ENCODE measurements at regions not wholly inside any gene's neighbourhood (a gene's known extent, or its start where the extent isn't known, plus 50 kb on each side); places are given as distances from the start of the nearest gene placed in this dataset.

GRCh38 chr5:63500242-63500641, 462.0 kb downstream of the HTR1A start:
- intact Hi-C loops (cut with DNase I), result no loop called here
- Histone ChIP-seq H3K27me3 (ENCODE audit: control insufficient read depth in 1 of 2, insufficient read depth in 2 of 2, low read length in 1 of 2) (no peaks in the 10 kb centered on the region), H3K4me3 (ENCODE audit: low read length in 2 of 2) (no peak overlapping the region), H3K27ac (ENCODE audit: low read depth in 1 of 2, low read length in 2 of 2) (no peak overlapping the region), H3K4me1 (ENCODE audit: control insufficient read depth in 1 of 2, insufficient read depth in 2 of 2, low read length in 2 of 2) (no peaks in the 10 kb centered on the region), H3K9me3 (ENCODE audit: control insufficient read depth, low read length) (no peaks in the 10 kb centered on the region), H3K36me3 (ENCODE audit: control insufficient read depth in 1 of 2, insufficient read depth in 2 of 2, low read length in 1 of 2) (no peaks in the 10 kb centered on the region)
- ATAC-seq (ENCODE audit: low FRiP score), result no peak
- 30 to 37% methylated on average over 3 of the region's 3 CpGs for WGBS, 2 donors
- no peak for DNase-seq

- no peak overlapping the region for H3K27ac ChIP-seq (ENCODE audit: low read depth in 1 of 2, low read length in 2 of 2)
- no peaks in the 10 kb centered on the region for H3K9me3 ChIP-seq (ENCODE audit: control insufficient read depth, low read length)
- DNase-seq, result no peak
- H3K4me1 ChIP-seq (ENCODE audit: control insufficient read depth in 1 of 2, insufficient read depth in 2 of 2, low read length in 2 of 2), result no peaks in the 10 kb centered on the region
- no peaks in the 10 kb centered on the region for H3K27me3 ChIP-seq (ENCODE audit: control insufficient read depth in 1 of 2, insufficient read depth in 2 of 2, low read length in 1 of 2)
- H3K36me3 ChIP-seq (ENCODE audit: control insufficient read depth in 1 of 2, insufficient read depth in 2 of 2, low read length in 1 of 2), result no peaks in the 10 kb centered on the region
- no peak overlapping the region for H3K4me3 ChIP-seq (ENCODE audit: low read length in 2 of 2)
- intact Hi-C loops (cut with DNase I), result no loop called here
- ATAC-seq (ENCODE audit: low FRiP score), result no peak
Measured at GRCh38 chr5:63495225-63495624, 467.0 kb downstream of the HTR1A start.

GRCh38 chr5:63483338-63483737, 478.9 kb downstream of the HTR1A start:
- WGBS, 2 donors, result 74 to 88% methylated on average over 1 of the region's 1 CpG
- no peak for ATAC-seq (ENCODE audit: low FRiP score)

DNA sequence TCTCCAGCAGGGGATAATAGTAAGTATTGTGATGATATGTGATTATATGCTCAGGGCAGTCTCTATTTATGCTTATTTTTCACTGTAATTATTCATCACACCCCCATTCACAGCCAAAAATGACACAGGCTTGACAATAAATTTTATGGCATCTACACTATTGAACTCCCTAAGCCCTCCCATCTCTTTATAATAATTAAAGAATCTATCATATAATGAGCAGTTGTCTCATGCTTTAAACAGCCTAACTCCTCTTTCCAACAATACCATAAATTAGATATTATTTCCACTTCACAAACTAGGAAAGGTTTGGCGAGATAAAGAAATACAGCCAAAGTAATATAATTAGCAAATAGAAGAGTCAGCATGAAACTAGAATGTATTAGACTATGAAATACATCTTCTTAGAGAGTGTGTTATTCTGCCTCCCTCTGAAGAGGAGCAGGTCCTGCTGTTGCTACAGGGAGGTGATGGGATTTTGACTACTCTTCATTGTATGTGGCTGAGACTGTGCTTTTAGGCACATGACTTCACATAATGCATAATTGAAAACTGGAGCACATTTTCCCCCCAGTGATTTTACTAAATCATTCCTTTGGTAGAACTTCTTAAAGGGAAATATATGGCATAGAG, 488.8 kb downstream of the HTR1A start:
- Histone ChIP-seq H3K4me1 (ENCODE audit: control insufficient read depth in 1 of 2, insufficient read depth in 2 of 2, low read length in 2 of 2) (no peaks in the 10 kb centered on the region), H3K4me3 (ENCODE audit: low read length in 2 of 2) (no peak overlapping the region), H3K27me3 (ENCODE audit: control insufficient read depth in 1 of 2, insufficient read depth in 2 of 2, low read length in 1 of 2) (no peaks in the 10 kb centered on the region), H3K9me3 (ENCODE audit: control insufficient read depth, low read length) (no peaks in the 10 kb centered on the region), H3K36me3 (ENCODE audit: control insufficient read depth in 1 of 2, insufficient read depth in 2 of 2, low read length in 1 of 2) (no peaks in the 10 kb centered on the region), H3K27ac (ENCODE audit: low read depth in 1 of 2, low read length in 2 of 2) (no peak overlapping the region)
- no peak for DNase-seq
- intact Hi-C loops (cut with DNase I), result no loop called here
- no peak for ATAC-seq (ENCODE audit: low FRiP score)
- WGBS, 2 donors, result 65 to 79% methylated on average over 1 of the region's 1 CpG

More at GRCh38 chr5:63483338-63483737, 478.9 kb downstream of the HTR1A start:
- H3K27me3 ChIP-seq (ENCODE audit: control insufficient read depth in 1 of 2, insufficient read depth in 2 of 2, low read length in 1 of 2), result no peaks in the 10 kb centered on the region
- no peaks in the 10 kb centered on the region for H3K9me3 ChIP-seq (ENCODE audit: control insufficient read depth, low read length)
- H3K36me3 ChIP-seq (ENCODE audit: control insufficient read depth in 1 of 2, insufficient read depth in 2 of 2, low read length in 1 of 2), result no peaks in the 10 kb centered on the region
- intact Hi-C loops (cut with DNase I), result no loop called here
- no peak overlapping the region for H3K4me3 ChIP-seq (ENCODE audit: low read length in 2 of 2)
- no peak overlapping the region for H3K27ac ChIP-seq (ENCODE audit: low read depth in 1 of 2, low read length in 2 of 2)
- no peaks in the 10 kb centered on the region for H3K4me1 ChIP-seq (ENCODE audit: control insufficient read depth in 1 of 2, insufficient read depth in 2 of 2, low read length in 2 of 2)
- DNase-seq, result no peak

- no peaks in the 10 kb centered on the region for H3K4me1 ChIP-seq (ENCODE audit: control insufficient read depth in 1 of 2, insufficient read depth in 2 of 2, low read length in 2 of 2)
- no peak overlapping the region for H3K27ac ChIP-seq (ENCODE audit: low read depth in 1 of 2, low read length in 2 of 2)
- WGBS, 2 donors, result 45 to 53% methylated on average over 1 of the region's 1 CpG
- ATAC-seq (ENCODE audit: low FRiP score), result no peak
- no peaks in the 10 kb centered on the region for H3K27me3 ChIP-seq (ENCODE audit: control insufficient read depth in 1 of 2, insufficient read depth in 2 of 2, low read length in 1 of 2)
- no peak for DNase-seq
- intact Hi-C loops (cut with DNase I), result no loop called here
- H3K4me3 ChIP-seq (ENCODE audit: low read length in 2 of 2), result no peak overlapping the region
- peaks cover 1% of the 10 kb centered on the region for H3K9me3 ChIP-seq (ENCODE audit: control insufficient read depth, low read length)
- H3K36me3 ChIP-seq (ENCODE audit: control insufficient read depth in 1 of 2, insufficient read depth in 2 of 2, low read length in 1 of 2), result no peaks in the 10 kb centered on the region
Measured at GRCh38 chr5:63456279-63456678, 506.0 kb downstream of the HTR1A start.

- no peaks in the 10 kb centered on the region for H3K27me3 ChIP-seq (ENCODE audit: control insufficient read depth in 1 of 2, insufficient read depth in 2 of 2, low read length in 1 of 2)
- 27 to 37% methylated on average over 2 of the region's 2 CpGs for whole genome bisulfite sequencing, 2 donors
- no peaks in the 10 kb centered on the region for H3K36me3 ChIP-seq (ENCODE audit: control insufficient read depth in 1 of 2, insufficient read depth in 2 of 2, low read length in 1 of 2)
- no peak for ATAC-seq (ENCODE audit: low FRiP score)
- DNase-seq, result no peak
- H3K4me1 ChIP-seq (ENCODE audit: control insufficient read depth in 1 of 2, insufficient read depth in 2 of 2, low read length in 2 of 2), result no peaks in the 10 kb centered on the region
- no peaks in the 10 kb centered on the region for H3K9me3 ChIP-seq (ENCODE audit: control insufficient read depth, low read length)
- H3K4me3 ChIP-seq (ENCODE audit: low read length in 2 of 2), result no peak overlapping the region
- intact Hi-C loops (cut with DNase I), result no loop called here
- H3K27ac ChIP-seq (ENCODE audit: low read depth in 1 of 2, low read length in 2 of 2), result no peak overlapping the region
Measured at GRCh38 chr5:63451188-63451587, 511.1 kb downstream of the HTR1A start.

- no peak for DNase-seq
- no peak overlapping the region for H3K27ac ChIP-seq (ENCODE audit: low read depth in 1 of 2, low read length in 2 of 2)
- intact Hi-C loops (cut with DNase I), result no loop called here
- no peaks in the 10 kb centered on the region for H3K27me3 ChIP-seq (ENCODE audit: control insufficient read depth in 1 of 2, insufficient read depth in 2 of 2, low read length in 1 of 2)
- no peaks in the 10 kb centered on the region for H3K4me1 ChIP-seq (ENCODE audit: control insufficient read depth in 1 of 2, insufficient read depth in 2 of 2, low read length in 2 of 2)
- 82 to 96% methylated on average over 3 of the region's 3 CpGs for WGBS, 2 donors
- H3K9me3 ChIP-seq (ENCODE audit: control insufficient read depth, low read length), result no peaks in the 10 kb centered on the region
- H3K36me3 ChIP-seq (ENCODE audit: control insufficient read depth in 1 of 2, insufficient read depth in 2 of 2, low read length in 1 of 2), result no peaks in the 10 kb centered on the region
- ATAC-seq (ENCODE audit: low FRiP score), result no peak
- no peak overlapping the region for H3K4me3 ChIP-seq (ENCODE audit: low read length in 2 of 2)
Measured at GRCh38 chr5:63439537-63439936, 522.7 kb downstream of the HTR1A start.

GRCh38 chr5:63409737-63410136, 552.5 kb downstream of the HTR1A start:
- DNase-seq (no peak), ATAC-seq (ENCODE audit: low FRiP score) (no peak)
- Histone ChIP-seq H3K27me3 (ENCODE audit: control insufficient read depth in 1 of 2, insufficient read depth in 2 of 2, low read length in 1 of 2) (no peaks in the 10 kb centered on the region), H3K4me3 (ENCODE audit: low read length in 2 of 2) (no peak overlapping the region), H3K9me3 (ENCODE audit: control insufficient read depth, low read length) (no peaks in the 10 kb centered on the region), H3K27ac (ENCODE audit: low read depth in 1 of 2, low read length in 2 of 2) (no peak overlapping the region), H3K4me1 (ENCODE audit: control insufficient read depth in 1 of 2, insufficient read depth in 2 of 2, low read length in 2 of 2) (no peaks in the 10 kb centered on the region), H3K36me3 (ENCODE audit: control insufficient read depth in 1 of 2, insufficient read depth in 2 of 2, low read length in 1 of 2) (no peaks in the 10 kb centered on the region)
- intact Hi-C loops (cut with DNase I), result no loop called here
- 64 to 67% methylated on average over 4 of the region's 4 CpGs for WGBS, 2 donors

DNA sequence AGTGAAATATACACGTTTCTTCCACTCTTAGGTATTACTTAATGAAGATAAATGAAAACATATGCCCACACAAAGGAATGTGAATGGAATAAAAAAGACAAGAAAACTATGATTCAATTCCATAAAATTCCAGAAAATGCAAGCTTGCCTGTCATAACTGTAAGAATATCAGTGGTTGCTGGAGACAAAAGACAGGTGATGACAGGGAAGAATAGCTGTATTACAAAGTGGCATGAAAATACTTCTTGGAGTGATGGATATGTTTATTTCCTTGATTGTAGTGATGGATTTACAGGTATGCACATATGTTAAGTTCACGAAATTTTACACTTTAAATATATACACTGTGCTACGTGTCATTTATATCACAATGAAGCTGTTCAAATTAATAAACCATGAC, 553.3 kb downstream of the HTR1A start:
- Histone ChIP-seq H3K36me3 (ENCODE audit: control insufficient read depth in 1 of 2, insufficient read depth in 2 of 2, low read length in 1 of 2) (no peaks in the 10 kb centered on the region), H3K27ac (ENCODE audit: low read depth in 1 of 2, low read length in 2 of 2) (no peak overlapping the region), H3K4me3 (ENCODE audit: low read length in 2 of 2) (no peak overlapping the region), H3K4me1 (ENCODE audit: control insufficient read depth in 1 of 2, insufficient read depth in 2 of 2, low read length in 2 of 2) (no peaks in the 10 kb centered on the region), H3K9me3 (ENCODE audit: control insufficient read depth, low read length) (no peaks in the 10 kb centered on the region), H3K27me3 (ENCODE audit: control insufficient read depth in 1 of 2, insufficient read depth in 2 of 2, low read length in 1 of 2) (no peaks in the 10 kb centered on the region)
- DNase-seq (no peak), ATAC-seq (ENCODE audit: low FRiP score) (no peak)
- 45 to 48% methylated on average over 3 of the region's 3 CpGs for WGBS, 2 donors
- intact Hi-C loops (cut with DNase I), result no loop called here

Measured in aorta (tissue), 5 donors.